HG03342 (cell line): ENCODE measurements at regions not wholly inside any gene's neighbourhood (a gene's known extent, or its start where the extent isn't known, plus 50 kb on each side); places are given as distances from the start of the nearest gene placed in this dataset.

Experiments used
- ATAC-seq: cut with Tn5 transposase; IDR thresholded peaks from one replicate; pipeline ENCODE4 v1.9.1; 2021; ENCODE audit warnings: mild to moderate bottlenecking, moderate library complexity; ENCODE audit not compliant: unreplicated experiment

DNA sequence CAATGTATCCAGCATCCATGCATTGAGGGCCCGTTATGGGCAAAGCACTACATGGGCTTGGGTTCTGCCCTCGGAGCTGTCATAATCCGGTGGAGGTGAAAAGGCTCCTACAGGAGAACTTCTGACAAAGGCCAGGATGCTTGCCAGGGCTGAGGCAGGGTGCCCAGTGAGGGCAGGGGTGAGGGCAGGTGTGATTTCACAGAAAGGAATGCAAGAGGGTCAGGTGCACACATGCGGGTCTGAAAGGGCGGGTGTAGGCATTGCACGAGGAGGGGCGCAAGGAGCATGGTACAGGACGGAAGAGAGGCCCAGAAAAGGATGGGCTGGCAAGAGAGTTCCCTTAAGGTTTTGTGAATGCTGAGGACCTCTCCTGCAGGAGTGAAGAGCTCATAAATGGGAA lies 348.0 kb downstream of the BTBD3 start:
- ATAC-seq: no peak

- no peak for ATAC-seq
Observed at GRCh38 chr20:12269579-12269978, 351.9 kb downstream of the BTBD3 start.

GRCh38 chr20:12270863-12271262 lies 353.2 kb downstream of the BTBD3 start:
- ATAC-seq: no peak

DNA sequence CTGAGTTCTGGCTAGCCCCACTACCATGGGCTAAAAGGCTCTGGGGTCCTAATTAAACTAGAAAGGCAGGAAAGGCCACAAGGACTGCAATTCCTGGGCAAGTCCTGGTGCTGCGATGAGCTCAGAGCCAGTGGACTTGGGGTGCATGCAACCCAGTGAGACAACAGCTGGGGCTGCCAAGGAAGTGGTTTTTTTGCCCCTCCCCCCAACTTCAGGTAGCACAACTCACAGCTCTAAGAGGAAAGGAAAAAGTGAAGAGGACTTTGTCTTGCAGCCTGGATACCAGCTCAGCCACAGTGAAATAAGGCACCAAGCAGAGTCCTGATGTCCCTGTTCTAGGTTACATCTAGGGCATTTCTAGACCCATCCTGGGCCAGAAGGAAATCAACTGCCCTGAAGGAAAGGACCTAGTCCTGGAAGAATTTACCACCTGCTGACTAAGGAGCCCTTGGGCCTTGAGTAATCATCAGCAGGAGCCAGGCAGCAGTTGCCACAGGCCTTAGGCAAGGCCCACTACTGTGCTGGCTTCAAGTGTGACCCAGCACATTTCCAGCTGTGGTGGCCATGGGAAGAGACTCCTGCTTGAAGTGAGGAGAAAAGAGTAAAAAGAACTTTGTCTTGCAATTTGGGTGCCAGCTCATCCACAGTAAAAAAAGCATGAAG lies 358.4 kb downstream of the BTBD3 start:
- ATAC-seq: no peak

DNA sequence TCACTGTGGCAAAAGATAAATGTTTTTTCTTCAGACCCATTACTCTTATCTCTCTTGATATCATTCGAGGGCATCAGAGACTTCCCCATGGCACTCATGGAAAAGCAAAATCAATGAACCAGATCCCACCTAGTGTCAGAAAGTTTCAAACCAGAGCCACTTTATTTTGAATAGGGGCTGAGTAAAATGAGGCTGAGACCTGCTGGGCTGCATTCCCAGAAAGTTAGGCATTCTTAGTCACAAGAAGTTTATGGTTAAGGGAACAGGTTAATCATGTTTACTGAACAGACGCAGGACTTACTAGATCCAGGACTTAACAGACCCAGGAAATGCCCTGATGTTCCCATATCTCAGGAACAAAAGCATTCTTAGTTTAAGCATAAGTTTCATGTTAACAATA lies 369.9 kb downstream of the BTBD3 start:
- no peak for ATAC-seq

DNA sequence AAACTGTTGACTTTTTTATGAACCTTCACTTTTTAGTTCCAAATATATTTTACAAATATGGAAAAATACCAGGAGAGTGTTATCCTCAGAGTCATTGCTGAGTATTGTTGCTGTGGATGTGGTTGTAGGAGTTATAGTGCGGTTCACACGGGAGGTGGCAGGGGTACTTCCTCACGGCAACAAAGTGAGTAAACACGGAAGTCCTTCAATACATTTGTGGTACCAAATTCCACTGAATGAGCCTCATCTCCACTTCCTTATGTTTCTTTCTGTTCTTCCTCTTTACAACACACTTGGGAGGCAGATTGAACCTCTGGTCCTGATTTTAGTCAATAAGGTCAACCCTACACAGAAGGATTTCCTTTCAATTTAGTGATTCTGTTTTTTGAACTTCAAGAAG lies 371.8 kb downstream of the BTBD3 start:
- ATAC-seq: no peak

DNA sequence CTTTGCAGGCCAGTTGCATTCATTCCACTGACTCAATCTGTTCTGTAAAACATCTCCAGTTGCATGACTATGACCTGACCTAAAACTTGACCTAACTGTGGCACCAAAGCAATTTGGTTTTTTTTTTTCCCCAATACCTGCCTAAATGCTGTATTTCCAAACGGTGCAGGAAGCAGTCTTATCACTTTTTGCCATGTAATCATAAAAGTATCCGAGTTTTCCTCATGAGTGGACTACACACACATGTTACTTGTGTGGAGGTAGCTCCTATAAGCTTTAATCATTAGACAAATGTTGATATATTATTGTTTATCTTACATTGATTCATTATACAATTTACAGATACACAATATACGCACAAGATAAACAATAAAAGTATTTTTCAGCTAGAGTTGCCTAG lies 373.7 kb downstream of the BTBD3 start:
- ATAC-seq: no peak

GRCh38 chr20:12293900-12294299 lies 376.2 kb downstream of the BTBD3 start:
- ATAC-seq: no peak

DNA sequence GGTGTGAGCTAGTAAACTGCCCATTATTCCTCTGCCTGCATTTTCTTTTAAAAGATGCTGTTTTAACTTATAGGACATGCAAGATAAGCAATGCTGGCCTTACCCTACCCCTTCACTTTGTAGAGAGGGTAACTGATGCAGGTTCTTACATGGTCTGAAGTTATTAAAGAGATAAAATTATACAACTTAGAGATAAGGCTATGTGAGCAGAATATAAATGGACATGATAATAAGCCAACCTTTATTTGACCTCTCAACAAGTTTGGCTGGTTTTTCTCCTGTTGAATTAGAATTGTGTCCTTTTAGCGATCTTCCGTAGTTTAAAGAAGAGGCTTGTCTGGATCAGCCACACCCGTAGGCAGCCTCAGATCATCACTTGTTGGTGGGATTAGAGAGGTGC lies 377.0 kb downstream of the BTBD3 start:
- ATAC-seq: no peak

GRCh38 chr20:12305188-12305950 lies 387.7 kb downstream of the BTBD3 start:
- no peak for ATAC-seq

DNA sequence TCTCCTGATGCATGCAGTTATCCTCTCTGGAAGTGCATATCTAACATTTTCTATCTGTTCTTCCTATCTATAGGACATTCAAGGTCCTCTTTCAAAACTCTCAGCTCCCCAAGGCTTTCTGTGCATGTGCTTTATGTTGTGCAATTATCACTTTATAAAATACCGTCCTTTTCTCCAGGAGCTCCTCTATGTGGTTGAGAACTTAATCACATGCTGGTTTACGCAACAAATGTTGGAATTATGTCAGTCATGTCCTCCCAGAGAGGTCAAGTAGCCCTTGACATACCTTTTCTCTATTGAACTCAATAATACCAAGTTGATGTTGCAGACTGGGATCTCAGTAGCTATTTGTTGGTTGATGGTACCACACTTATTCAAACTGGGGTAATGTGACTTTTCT lies 388.4 kb downstream of the BTBD3 start:
- no peak for ATAC-seq

GRCh38 chr20:12311094-12311865 lies 393.6 kb downstream of the BTBD3 start:
- ATAC-seq: no peak

DNA sequence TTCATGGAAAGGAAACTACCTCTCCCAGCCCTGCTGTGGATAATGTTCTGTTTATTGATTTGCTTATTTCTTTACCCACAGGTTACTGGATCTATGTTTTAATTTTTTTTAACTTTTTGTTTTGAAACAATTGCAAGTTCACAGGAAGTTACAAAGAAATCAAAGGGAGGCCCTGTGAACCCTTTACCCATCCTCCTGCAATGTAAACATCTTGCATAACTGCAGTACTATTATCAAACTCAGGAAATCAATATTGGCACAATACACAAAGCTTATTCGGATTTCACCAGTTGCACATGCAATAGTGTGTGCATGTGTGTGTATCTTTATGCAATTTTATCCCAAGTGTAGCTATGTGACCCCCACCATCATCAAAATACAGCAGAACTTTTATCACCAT lies 398.0 kb downstream of the BTBD3 start:
- no peak for ATAC-seq

DNA sequence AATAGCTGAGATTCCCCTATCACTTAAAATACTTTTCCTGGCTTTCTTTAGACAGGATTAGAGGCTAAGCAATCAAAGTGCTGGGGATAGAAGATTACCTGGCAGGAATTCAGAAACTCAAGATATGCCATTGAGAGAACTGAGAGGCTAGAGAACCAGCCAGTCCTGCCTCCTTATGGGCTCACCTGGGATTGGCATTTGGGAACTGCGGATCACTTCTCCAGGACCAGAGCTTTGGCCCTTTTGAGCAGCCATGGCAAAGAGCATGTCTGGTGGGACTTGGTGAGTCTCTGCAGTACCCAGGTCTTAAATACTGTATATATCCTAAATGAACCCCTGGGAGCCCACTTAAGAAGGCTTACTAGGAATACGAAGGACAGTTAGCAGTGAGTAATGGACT lies 399.1 kb downstream of the BTBD3 start:
- no peak for ATAC-seq

GRCh38 chr20:12317433-12317832 lies 399.7 kb downstream of the BTBD3 start:
- no peak for ATAC-seq

DNA sequence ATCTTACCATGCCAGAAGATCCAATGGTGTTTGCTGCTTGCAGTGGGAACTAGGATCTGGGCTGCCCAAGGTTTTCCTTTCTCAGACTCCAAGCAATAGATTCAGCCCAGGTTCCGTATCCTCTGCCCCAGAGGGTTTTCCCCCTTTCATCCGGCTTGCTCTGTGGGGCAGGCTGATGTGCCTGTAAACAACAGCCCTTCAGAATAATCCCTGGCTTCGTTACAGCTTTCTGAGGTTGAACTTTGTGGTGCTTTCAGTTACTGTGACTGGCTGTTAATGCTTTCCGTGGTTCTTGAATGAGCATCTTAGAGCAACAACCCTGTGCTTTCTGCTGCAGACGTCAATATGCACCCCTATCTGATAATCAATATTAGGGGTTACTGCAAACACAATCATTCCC lies 400.4 kb downstream of the BTBD3 start:
- ATAC-seq: no peak

GRCh38 chr20:12321736-12322135 lies 404.0 kb downstream of the BTBD3 start:
- ATAC-seq: no peak

DNA sequence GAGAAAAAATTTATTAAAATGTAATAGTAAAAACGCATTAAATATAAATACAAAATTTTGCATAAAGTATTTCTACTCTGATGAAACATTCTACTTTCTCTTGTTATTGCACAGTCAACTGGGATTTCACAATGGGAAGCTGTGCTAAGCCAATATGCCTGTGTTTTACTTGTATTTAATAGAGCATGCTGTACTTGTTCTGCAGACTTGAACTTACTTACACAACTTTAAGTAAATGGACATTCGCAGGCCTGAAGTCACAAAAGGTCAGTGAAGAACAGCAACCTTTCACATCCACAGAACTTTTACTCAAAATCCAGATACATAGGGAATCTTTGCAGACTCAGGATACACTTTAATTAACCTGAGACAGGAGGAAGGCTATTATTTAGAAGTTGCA lies 409.5 kb downstream of the BTBD3 start:
- ATAC-seq: no peak

DNA sequence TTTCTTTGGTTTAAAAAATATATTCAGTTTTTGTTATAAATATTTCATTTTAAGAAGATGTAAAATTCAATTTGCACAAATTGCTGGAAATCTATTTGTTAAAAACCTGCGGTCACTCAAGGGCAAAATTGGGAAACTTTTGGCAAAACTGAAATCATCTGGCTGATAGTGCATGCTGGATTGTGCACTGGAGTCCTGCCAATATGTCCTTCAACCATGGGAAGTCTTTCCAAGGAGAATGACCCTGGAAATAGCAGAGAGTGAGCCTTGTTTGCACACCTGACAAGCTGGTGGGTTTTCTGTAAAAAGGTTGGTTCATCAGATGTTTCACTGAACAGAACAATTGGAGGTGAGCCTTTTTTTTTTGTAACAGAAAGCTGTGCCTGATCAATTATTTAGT lies 413.5 kb downstream of the BTBD3 start:
- ATAC-seq: no peak

GRCh38 chr20:12337601-12338000 lies 419.9 kb downstream of the BTBD3 start:
- no peak for ATAC-seq

DNA sequence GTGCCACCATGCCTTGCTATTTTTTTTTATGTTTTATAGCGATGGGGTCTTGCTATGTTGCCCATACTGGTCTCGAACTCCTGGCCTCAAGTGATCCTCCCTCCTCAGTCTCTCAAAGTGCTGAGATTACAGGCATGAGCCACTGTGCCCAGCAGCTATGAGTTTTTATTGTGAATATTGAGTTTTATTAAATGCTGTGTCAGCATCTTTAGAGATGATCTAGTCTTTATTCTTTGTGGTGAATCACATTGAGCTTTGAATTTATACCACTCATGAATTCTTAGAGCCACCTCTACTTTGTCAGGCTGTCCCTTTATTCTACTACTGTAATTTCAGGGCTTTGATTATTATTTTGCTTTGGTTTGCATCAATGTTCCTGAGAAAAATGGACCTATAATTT lies 428.3 kb downstream of the BTBD3 start:
- ATAC-seq: no peak

DNA sequence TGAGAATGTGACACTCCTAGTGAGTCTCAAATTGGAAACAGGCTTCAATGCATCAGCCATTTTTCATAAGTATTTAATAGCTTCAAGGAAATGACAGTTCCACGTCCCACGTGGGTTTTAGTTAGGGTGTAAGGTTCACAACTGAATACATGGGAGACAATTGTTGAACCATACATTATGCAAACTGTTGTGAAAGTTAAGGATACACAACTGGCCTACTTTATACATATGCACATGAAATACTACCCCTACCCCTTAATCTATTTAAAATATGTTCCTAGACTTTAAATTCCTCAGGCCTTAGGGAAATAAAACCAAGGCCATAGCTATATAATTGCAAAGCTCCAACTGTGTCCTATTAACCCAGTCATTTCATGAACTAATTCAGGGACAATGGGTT lies 436.1 kb downstream of the BTBD3 start:
- ATAC-seq: no peak
